ENCODE measurements at regions not wholly inside any gene's neighbourhood (a gene's known extent, or its start where the extent isn't known, plus 50 kb on each side); places are given as distances from the start of the nearest gene placed in this dataset.

GRCh38 chrX:30156880-30157560, 58.3 kb upstream of the MAGEB2 start:
- H3K4me3 ChIP-seq = no peak overlapping the region
- H3K4me1 ChIP-seq = no peaks in the 10 kb centered on the region
- H3K27ac ChIP-seq = no peak overlapping the region
- DNase-seq = no peak
- TF ChIP-seq CTCF (IDR thresholded peaks at IDR 0.05) (no peak), EP300 (IDR thresholded peaks at IDR 0.05) (no peak), POLR2AphosphoS5 (IDR thresholded peaks at IDR 0.05) (no peak), POLR2A (IDR thresholded peaks at IDR 0.05) (no peak)
- no peaks in the 10 kb centered on the region for H3K9me3 ChIP-seq
- intact Hi-C loops (cut with DNase I) = no loop called here
- 65 to 72% methylated on average over 4 of the region's 4 CpGs for WGBS, 2 donors
- no peaks in the 10 kb centered on the region for H3K36me3 ChIP-seq
- no peaks in the 10 kb centered on the region for H3K27me3 ChIP-seq

- H3K9me3 ChIP-seq = no peaks in the 10 kb centered on the region
- H3K4me1 ChIP-seq = no peaks in the 10 kb centered on the region
- no peak for DNase-seq
- H3K27me3 ChIP-seq = no peaks in the 10 kb centered on the region
- H3K36me3 ChIP-seq = no peaks in the 10 kb centered on the region
- no peak overlapping the region for H3K4me3 ChIP-seq
- intact Hi-C loops (cut with DNase I) = no loop called here
- WGBS, 2 donors = 42 to 70% methylated on average over 3 of the region's 3 CpGs
- TF ChIP-seq POLR2AphosphoS5 (IDR thresholded peaks at IDR 0.05) (no peak), CTCF (IDR thresholded peaks at IDR 0.05) (no peak), POLR2A (IDR thresholded peaks at IDR 0.05) (no peak), EP300 (IDR thresholded peaks at IDR 0.05) (no peak)
- H3K27ac ChIP-seq = no peak overlapping the region
These were observed 54.3 kb upstream of the MAGEB2 start for GRCh38 chrX:30161043-30161442.
